ENCODE measurements at regions not wholly inside any gene's neighbourhood (a gene's known extent, or its start where the extent isn't known, plus 50 kb on each side); places are given as distances from the start of the nearest gene placed in this dataset.

- no peak for DNase-seq (ENCODE audit: low read depth in 1 of 2, low spot score in 1 of 2)
These were observed 123.3 kb upstream of the DPYD start for GRCh38 chr1:98044071-98044697.

GRCh38 chr1:98035602-98036002, 114.8 kb upstream of the DPYD start:
- no peak for TF ChIP-seq SPI1 (IDR thresholded peaks at IDR 0.05; ENCODE audit: borderline replicate concordance, low read depth)
- TF ChIP-seq REST (IDR thresholded peaks at IDR 0.05; ENCODE audit: insufficient replicate concordance, low read depth): no peak
- Histone ChIP-seq H3K27ac (replicated peaks) (no peak overlapping the region), H3K27me3 (ENCODE audit: insufficient read depth, poor library complexity, severe bottlenecking) (no peaks in the 10 kb centered on the region), H3K4me3 (replicated peaks; ENCODE audit: insufficient read depth, low read length) (no peak overlapping the region)
- no peak for DNase-seq (ENCODE audit: low read depth in 1 of 2, low spot score in 1 of 2)

More at GRCh38 chr1:98044071-98044697, 123.3 kb upstream of the DPYD start:
- TF ChIP-seq REST (IDR thresholded peaks at IDR 0.05; ENCODE audit: insufficient replicate concordance, low read depth) (no peak), SPI1 (IDR thresholded peaks at IDR 0.05; ENCODE audit: borderline replicate concordance, low read depth) (no peak), CTCF (IDR thresholded peaks at IDR 0.05; ENCODE audit: insufficient read depth, low read length) (no peak), POLR2AphosphoS5 (IDR thresholded peaks at IDR 0.05; ENCODE audit: low read depth) (no peak), GABPA (IDR thresholded peaks at IDR 0.05; ENCODE audit: low read depth) (no peak)
- no peak overlapping the region for H3K4me3 ChIP-seq (replicated peaks; ENCODE audit: insufficient read depth, low read length)
- no peak overlapping the region for H3K27ac ChIP-seq (replicated peaks)
- peaks cover 37% of the 10 kb centered on the region for H3K27me3 ChIP-seq (ENCODE audit: insufficient read depth, poor library complexity, severe bottlenecking)

GRCh38 chr1:98034505-98034904, 113.7 kb upstream of the DPYD start:
- DNase-seq (ENCODE audit: low read depth in 1 of 2, low spot score in 1 of 2): no peak

More at GRCh38 chr1:98034505-98034904, 113.7 kb upstream of the DPYD start:
- H3K4me3 ChIP-seq (replicated peaks; ENCODE audit: insufficient read depth, low read length): no peak overlapping the region
- no peak overlapping the region for H3K27ac ChIP-seq (replicated peaks)
- TF ChIP-seq POLR2AphosphoS5 (IDR thresholded peaks at IDR 0.05; ENCODE audit: low read depth) (no peak), GABPA (IDR thresholded peaks at IDR 0.05; ENCODE audit: low read depth) (no peak), SPI1 (IDR thresholded peaks at IDR 0.05; ENCODE audit: borderline replicate concordance, low read depth) (no peak), REST (IDR thresholded peaks at IDR 0.05; ENCODE audit: insufficient replicate concordance, low read depth) (no peak), CTCF (IDR thresholded peaks at IDR 0.05; ENCODE audit: insufficient read depth, low read length) (no peak)
- H3K27me3 ChIP-seq (ENCODE audit: insufficient read depth, poor library complexity, severe bottlenecking): no peaks in the 10 kb centered on the region
